Calu3 (cell line): ENCODE measurements at regions not wholly inside any gene's neighbourhood (a gene's known extent, or its start where the extent isn't known, plus 50 kb on each side); places are given as distances from the start of the nearest gene placed in this dataset.

Source experiments
- BruUV-seq: library from RNA; stranded (reverse); fragments of 400-500 nt; replicated peaks from 2 replicates; lab custom pipeline; 2021; lab: Mats Ljungman, UMichigan
- CTCF ChIA-PET: fragments of 300-600 bp; sonication (Branson Sonifier 250); formaldehyde crosslinking; loops from one replicate; lab custom pipeline; 2022; ENCODE audit warnings: antibody characterized with exemption; lab: Charles Lee
- DNase-seq: peaks from one replicate; pipeline ENCODE4 v3.0.0; 2022
- H3K27ac Mint-ChIP-seq: one replicate; pipeline ENCODE4 v1.8.0; 2022; ENCODE audit warnings: mixed read lengths; ENCODE audit not compliant: unreplicated experiment
- H3K27me3 Mint-ChIP-seq: one replicate; pipeline ENCODE4 v1.8.0; 2022; ENCODE audit warnings: mixed read lengths; ENCODE audit not compliant: unreplicated experiment
- H3K36me3 Mint-ChIP-seq: one replicate; pipeline ENCODE4 v1.8.0; 2022; ENCODE audit warnings: mild to moderate bottlenecking, moderate library complexity, mixed read lengths; ENCODE audit not compliant: insufficient read depth, unreplicated experiment
- H3K4me1 Mint-ChIP-seq: one replicate; pipeline ENCODE4 v1.8.0; 2022; ENCODE audit warnings: mild to moderate bottlenecking, low read depth, mixed read lengths; ENCODE audit not compliant: unreplicated experiment
- H3K4me3 Mint-ChIP-seq: one replicate; pipeline ENCODE4 v1.8.0; 2022; ENCODE audit warnings: mild to moderate bottlenecking, low read depth, moderate library complexity, mixed read lengths; ENCODE audit not compliant: unreplicated experiment
- H3K9me3 Mint-ChIP-seq: one replicate; pipeline ENCODE4 v1.8.0; 2022; ENCODE audit warnings: low read depth, mixed read lengths; ENCODE audit not compliant: unreplicated experiment
- intact Hi-C: fragments of 100-400 bp; cut with micrococcal nuclease; formaldehyde crosslinking; loops from one replicate; pipeline ENCODE4 v1.10.0; 2022; ENCODE audit not compliant: unreplicated experiment
- TF ChIP-seq, protein P1 (sequence below): fragments of 200-600 bp; IDR thresholded peaks from one replicate; pipeline ENCODE4 v1.8.0; 2022; ENCODE audit warnings: antibody characterized with exemption; ENCODE audit not compliant: unreplicated experiment

GRCh38 chr11:23555085-23555484 is 694.8 kb upstream of the CCDC179 start:
- no peak for DNase-seq
- Mint-ChIP-seq H3K4me3 (no peak overlapping the region), H3K27ac (no peak overlapping the region), H3K9me3 (peaks cover 2% of the 10 kb centered on the region), H3K36me3 (no peaks in the 10 kb centered on the region), H3K4me1 (no peaks in the 10 kb centered on the region), H3K27me3 (no peaks in the 10 kb centered on the region)
- intact Hi-C loops = no loop called here
- TF ChIP-seq, protein P1, sequence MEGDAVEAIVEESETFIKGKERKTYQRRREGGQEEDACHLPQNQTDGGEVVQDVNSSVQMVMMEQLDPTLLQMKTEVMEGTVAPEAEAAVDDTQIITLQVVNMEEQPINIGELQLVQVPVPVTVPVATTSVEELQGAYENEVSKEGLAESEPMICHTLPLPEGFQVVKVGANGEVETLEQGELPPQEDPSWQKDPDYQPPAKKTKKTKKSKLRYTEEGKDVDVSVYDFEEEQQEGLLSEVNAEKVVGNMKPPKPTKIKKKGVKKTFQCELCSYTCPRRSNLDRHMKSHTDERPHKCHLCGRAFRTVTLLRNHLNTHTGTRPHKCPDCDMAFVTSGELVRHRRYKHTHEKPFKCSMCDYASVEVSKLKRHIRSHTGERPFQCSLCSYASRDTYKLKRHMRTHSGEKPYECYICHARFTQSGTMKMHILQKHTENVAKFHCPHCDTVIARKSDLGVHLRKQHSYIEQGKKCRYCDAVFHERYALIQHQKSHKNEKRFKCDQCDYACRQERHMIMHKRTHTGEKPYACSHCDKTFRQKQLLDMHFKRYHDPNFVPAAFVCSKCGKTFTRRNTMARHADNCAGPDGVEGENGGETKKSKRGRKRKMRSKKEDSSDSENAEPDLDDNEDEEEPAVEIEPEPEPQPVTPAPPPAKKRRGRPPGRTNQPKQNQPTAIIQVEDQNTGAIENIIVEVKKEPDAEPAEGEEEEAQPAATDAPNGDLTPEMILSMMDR = no peak
- no TSS peak for BruUV-seq
- CTCF ChIA-PET = no interaction called here

DNA sequence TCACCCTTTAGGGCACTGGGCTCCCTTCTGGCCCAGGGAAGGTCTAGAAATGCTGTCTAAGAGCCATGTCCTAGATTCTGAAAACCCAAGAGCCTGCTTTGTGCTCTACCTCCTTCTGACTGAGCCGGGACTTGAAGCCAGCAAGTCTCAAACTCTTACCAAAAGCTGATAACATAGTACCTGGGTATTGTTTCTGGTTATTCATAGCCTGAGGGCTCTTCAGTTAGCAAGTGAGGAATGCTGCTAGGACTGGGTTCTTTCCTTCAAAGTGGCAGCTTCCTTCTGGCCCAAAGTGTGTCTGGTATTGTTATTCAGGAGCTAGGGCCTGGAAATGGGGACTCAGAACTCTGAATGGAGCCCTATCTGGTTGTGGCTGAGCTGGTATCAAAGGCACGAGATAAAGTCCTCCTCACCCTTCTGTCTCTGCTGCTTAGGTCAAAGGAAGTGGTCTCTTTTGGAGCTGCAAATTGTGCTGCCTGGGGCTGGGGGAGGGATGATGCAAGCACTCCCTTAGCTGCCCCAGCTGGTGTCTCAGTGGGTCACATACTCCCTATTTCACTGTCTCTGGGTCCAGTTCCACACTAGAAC is 696.0 kb upstream of the CCDC179 start:
- H3K9me3 Mint-ChIP-seq = no peaks in the 10 kb centered on the region
- TF ChIP-seq, protein P1 = no peak
- H3K4me3 Mint-ChIP-seq = no peak overlapping the region
- no peak overlapping the region for H3K27ac Mint-ChIP-seq
- H3K4me1 Mint-ChIP-seq = no peaks in the 10 kb centered on the region
- H3K36me3 Mint-ChIP-seq = no peaks in the 10 kb centered on the region
- CTCF ChIA-PET = no interaction called here
- intact Hi-C loops = no loop called here
- no TSS peak for BruUV-seq
- DNase-seq = no peak
- no peaks in the 10 kb centered on the region for H3K27me3 Mint-ChIP-seq

GRCh38 chr11:23563591-23563990 is 703.3 kb upstream of the CCDC179 start:
- no TSS peak for BruUV-seq
- H3K27me3 Mint-ChIP-seq = no peaks in the 10 kb centered on the region
- H3K36me3 Mint-ChIP-seq = no peaks in the 10 kb centered on the region
- CTCF ChIA-PET = no interaction called here
- TF ChIP-seq, protein P1 = no peak
- no peaks in the 10 kb centered on the region for H3K4me1 Mint-ChIP-seq
- H3K9me3 Mint-ChIP-seq = no peaks in the 10 kb centered on the region
- no peak overlapping the region for H3K27ac Mint-ChIP-seq
- intact Hi-C loops = no loop called here
- H3K4me3 Mint-ChIP-seq = no peak overlapping the region
- no peak for DNase-seq

DNA sequence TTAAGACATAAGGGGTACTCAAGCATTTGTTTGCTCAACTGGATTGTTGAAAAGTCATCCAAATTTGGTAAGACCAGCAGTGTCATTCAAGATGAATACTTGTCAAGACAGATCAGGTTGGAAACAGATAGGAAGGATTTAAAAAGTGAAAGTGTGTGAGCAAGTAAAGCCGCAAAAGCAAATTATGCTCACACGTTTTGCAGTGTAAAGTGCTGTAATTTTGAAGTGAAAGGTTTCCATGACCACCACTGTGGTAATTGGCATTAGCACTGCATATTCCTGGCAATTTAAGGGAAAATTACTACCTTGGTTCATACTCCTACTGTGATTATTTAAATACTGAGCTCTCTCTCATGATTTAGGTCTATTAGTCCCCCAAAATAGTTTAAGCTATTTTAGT is 704.1 kb upstream of the CCDC179 start:
- Mint-ChIP-seq H3K4me1 (no peaks in the 10 kb centered on the region), H3K4me3 (no peak overlapping the region), H3K27ac (no peak overlapping the region), H3K36me3 (no peaks in the 10 kb centered on the region), H3K27me3 (no peaks in the 10 kb centered on the region), H3K9me3 (no peaks in the 10 kb centered on the region)
- CTCF ChIA-PET = no interaction called here
- no TSS peak for BruUV-seq
- no peak for DNase-seq
- intact Hi-C loops = no loop called here
- TF ChIP-seq, protein P1 = no peak
